Activated T-cell treated with anti-CD3 and anti-CD28 coated beads, Interleukin-2, amount 50 U/mL, for 48 hours (primary cell): ENCODE measurements at regions not wholly inside any gene's neighbourhood (a gene's known extent, or its start where the extent isn't known, plus 50 kb on each side); places are given as distances from the start of the nearest gene placed in this dataset.

Experiments
- DNase-seq, 2 experiments: peaks; one replicate each; pipeline ENCODE4 v3.0.0-alpha.2; 2020

GRCh38 chr3:74501007-74501406, 113.5 kb downstream of the CNTN3 start:
- DNase-seq, result no peak

- no peak for DNase-seq
Measured at GRCh38 chr3:74500257-74500656, 114.2 kb downstream of the CNTN3 start.

DNA sequence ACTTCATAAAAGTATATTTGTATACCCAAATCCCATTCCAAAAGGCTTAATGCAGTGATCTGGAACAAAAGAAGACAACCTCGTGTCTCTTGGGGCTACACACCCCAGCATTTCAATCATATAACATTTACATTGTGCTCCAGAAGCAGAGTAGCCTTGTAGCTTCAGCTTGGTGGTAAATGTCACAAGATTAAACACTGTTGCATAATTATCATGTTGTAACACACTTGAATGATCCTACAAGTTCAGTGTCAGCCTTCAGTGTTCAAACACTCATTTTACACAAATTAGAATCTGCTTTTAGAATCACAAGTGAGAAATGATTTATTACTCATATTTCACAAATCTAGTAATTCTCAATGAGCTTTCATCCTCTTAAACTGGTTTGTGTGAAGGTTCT, 122.6 kb downstream of the CNTN3 start:
- DNase-seq, result no peak

DNA sequence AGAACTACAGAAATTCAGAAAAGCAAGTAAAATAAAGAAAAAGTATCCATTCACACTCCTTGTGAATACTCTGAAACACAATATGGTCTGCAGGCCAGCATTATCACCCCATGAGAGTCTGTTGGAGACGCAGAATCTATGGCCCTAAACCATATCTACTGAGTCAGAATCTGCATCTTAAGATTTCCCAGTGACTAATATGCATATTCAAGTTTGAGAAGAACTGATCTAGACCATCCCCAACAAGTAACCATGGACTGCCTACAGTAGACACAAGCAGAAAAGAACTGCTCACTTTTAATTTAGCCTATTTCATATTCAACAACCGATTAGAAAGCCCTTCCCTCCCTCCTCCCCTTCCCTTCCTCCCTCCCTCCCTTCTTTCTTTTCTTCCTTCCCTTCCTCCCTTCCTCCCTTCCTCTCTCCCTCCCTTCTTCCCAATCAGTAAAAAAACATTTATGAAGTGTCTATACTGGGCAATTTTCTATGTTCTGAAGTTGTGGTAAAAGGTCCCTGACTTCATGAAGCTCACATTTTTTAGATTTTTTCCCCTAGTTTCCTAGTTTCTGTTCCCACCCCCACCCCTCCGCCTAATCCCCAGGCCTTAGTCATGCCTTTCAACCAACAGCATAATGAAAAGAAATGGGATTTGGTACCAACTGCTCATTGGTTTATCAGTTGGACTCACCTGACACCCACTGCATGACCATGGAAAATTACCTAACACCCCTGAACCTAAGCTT, 125.2 kb downstream of the CNTN3 start:
- DNase-seq, result no peak

DNA sequence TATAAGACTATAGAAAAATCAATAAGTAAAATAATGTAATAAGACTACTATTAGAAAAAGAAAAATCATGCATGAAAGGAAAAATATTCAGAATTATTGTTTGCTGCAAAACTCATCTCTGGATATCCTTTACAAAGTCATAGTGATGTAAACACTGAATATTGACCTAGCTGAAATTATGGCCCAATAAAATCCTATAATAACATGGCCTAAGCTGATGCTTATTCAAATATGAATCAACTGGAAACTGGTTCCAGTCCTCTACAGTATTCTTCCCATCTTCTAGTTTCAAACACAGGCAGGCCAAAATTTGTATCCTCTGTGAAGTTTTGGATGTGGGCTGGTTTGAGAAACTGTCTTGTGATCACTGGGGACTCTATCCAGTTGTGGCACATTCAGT, 134.5 kb downstream of the CNTN3 start:
- DNase-seq, result no peak

DNA sequence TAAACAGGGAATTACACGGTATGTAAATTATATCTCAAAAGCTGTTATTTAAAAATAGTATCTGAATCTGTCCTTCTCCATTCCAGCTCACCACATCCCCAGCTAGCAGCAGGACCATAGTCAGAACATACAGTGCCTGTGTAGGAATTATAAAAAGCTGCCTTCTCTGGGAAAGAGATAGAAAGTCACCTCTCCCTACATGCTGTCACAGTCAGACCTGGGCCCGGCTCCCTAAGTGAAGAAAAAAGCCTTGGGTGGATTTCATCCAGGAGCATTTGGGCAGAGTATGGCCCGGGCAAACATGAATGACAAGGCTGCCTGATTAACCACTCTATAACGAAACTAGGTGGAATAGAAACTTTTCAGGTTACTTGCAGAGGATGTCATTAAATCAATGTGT, 144.1 kb downstream of the CNTN3 start:
- no peak for DNase-seq

DNA sequence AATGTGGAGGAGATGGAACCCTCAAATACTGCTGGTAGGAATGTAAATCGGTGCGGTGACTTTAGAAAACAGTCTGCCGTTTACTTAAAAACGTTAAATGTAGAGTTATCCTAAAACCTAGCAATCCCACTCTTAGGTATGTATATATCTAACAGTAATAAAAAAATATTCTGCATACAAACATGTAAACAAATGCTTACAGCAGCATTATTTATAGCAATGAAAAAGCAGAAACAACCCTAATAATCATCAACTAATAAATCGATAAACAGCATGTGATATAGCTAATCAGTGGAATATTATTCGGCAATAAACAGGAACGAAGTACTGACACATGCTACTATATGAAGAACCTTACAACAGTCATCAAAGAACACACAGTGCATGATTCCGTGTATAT, 144.7 kb downstream of the CNTN3 start:
- DNase-seq, result no peak

- DNase-seq, result no peak
Measured at GRCh38 chr3:74469151-74469550, 145.3 kb downstream of the CNTN3 start.

GRCh38 chr3:74465715-74466410, 148.6 kb downstream of the CNTN3 start:
- DNase-seq, result no peak

DNA sequence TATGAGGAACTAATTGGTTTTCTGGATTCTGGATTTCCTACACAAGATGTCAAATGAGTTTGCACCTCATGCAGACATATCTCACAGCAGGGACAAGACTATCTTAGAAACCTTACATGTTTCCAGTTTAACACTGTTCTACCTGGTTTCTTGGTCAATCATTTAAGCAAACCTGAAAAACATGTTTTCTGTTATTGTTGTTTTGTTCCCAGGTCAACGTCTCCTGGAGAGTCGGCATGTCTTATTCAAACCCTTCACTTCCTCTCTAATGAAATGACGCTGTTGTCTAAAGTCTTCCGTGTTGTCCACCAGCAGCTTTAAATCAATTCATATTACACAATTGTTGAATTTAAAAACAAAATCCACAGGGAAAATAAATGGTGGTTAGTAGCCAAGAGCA, 150.9 kb downstream of the CNTN3 start:
- no peak for DNase-seq

- DNase-seq, result no peak
Measured at GRCh38 chr3:74456166-74456565, 158.3 kb downstream of the CNTN3 start.

DNA sequence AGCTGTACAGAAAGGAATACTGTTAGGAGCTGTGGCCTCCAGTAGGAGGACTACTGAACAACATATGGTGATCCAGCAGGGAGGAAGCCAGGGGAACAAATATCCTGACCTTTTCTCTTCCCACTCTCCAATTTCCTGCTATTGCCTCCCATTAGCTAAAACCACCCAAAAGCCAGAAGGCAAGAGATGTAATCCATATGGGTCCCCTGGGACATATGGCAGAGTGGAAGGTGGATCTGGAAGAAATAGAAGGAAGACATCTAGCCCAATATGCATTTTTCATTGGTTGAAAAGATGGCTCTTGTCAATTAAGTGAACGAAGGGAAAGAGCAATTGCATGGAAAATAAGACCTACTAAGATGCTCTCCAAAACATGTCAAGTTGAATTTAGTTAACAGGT, 167.2 kb downstream of the CNTN3 start:
- DNase-seq, result no peak

DNA sequence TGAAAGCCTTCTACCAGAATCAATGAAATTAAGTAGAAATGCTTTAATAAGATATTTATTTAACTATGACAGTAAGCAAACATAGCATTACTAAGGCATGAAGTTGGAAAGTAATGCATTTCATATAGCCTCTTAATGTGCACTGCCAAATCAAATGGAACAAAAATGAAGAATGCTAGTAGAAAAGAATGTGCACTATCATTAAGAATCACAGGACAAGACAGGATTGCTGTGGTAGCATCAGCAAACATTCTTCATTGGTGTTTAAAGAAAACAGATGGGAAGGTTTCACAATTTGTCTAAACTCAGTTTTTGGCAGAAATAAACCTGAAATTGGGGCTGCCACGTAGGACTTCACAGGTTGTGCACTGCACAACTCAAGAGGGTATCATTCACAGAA, 168.9 kb downstream of the CNTN3 start:
- no peak for DNase-seq

DNA sequence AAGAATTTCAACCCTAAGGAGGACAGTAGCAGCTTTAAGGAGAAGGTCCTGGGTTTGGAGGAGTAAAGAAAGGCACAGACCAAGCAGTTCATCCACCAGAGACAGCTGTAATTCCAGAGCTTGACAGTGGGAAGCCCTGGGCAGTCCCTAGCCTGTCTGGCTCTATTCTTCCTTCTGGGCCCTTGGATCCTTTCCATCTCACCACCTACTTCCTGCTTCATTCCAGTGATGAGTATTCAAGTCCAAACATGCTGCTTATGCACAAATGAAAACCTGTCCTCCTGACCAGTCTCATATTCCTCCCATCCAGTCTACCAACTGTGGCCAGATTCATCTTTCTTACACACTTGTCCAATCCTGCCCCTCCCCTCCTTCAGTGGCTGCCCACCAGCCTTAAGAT, 171.4 kb downstream of the CNTN3 start:
- no peak for DNase-seq

GRCh38 chr3:74442683-74443082, 171.8 kb downstream of the CNTN3 start:
- no peak for DNase-seq

DNA sequence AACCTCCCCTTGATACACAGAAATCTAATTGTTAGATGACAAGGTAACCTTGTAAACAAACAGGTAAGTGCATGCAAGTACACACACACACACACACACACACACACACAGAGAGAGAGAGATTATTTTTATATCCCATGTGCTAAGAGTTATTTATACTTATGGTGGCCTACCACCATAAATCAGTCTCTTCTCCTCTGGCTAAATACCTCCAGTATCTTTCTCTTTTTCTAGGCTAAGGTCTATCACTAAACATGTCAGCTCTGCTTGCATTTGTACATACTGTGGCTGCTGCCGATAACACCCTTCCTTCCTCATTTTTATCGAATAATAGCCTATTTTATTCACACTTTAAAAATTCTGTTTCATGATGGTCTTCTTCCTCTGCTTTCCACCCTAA, 172.4 kb downstream of the CNTN3 start:
- DNase-seq, result no peak

DNA sequence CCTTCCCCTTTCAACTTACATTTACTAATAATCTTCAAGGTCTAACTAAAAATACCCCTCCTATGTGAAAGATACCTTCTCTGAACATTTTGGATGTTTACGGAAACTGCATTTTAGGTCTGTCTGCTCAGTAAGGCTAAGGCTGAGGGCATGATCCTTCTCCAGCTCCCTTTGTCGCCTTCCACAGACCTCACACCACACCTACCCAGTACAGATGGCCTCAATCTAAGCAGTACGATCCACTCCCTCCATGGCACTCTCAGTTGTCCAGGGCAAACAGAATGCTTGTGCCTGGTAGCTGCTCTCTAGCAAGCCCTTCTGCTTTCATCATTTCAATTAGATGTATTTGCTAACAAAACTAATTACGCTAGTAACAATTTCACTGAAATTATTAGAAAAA, 178.3 kb downstream of the CNTN3 start:
- DNase-seq, result no peak

- DNase-seq, result no peak
Measured at GRCh38 chr3:74435631-74436030, 178.8 kb downstream of the CNTN3 start.

GRCh38 chr3:74434406-74434805, 180.1 kb downstream of the CNTN3 start:
- DNase-seq, result no peak

DNA sequence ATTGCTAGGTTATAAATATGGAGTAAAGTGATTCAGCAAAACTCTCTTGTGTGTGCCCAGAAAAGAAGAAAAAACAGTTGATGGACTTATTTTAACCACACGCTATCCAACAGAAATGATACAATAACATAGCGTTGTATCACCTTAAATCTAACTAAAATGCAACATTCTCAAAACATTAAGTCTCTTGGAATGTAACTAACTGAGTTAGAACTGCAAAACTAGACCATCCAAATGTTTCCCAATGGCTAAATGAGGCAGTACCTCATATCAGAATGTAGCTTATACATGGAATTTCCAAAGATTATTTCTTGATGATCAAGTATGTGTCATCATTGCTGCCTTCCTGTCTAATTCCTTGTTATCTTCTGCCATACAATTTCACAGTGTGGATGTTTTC, 187.9 kb downstream of the CNTN3 start:
- DNase-seq, result no peak

- DNase-seq, result no peak
Measured at GRCh38 chr3:74423867-74424266, 190.6 kb downstream of the CNTN3 start.

GRCh38 chr3:74420538-74421124, 193.8 kb downstream of the CNTN3 start:
- DNase-seq, result no peak

- DNase-seq, result no peak
Measured at GRCh38 chr3:74415731-74416130, 198.7 kb downstream of the CNTN3 start.

DNA sequence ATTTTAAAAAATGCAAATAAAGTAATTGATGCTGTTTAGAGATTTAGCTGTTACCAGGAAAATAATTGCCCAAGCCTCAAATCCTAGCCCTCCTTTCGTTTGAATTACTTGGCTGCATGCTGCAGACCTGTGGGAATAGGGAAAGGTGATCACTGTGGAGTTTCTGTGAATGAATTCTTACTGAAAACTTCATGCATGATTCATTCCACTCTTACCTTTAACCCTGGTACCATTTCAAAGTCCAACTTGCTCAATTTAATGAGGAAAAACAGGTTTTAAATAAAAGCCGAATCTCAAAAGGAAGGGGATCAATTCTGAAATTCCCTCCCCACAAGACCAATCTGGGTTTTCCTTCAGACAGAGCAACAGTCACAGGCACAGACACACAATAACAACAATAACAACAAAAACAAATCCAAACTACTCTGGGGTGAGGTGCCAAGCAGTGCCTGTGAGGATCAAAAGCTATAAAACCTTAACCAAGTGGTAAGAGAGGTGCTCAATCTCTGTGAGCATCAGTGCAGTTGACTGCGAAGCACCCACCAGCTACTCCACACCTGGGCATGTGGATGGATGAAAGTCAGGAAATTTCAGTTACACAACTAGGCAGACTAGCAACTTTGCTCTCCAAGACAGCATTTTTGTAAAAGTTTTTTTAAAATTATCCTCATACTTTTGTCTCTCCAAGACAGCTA, 200.8 kb downstream of the CNTN3 start:
- DNase-seq, result no peak
